Muscle layer of duodenum (tissue), 2 donors: ENCODE measurements at regions not wholly inside any gene's neighbourhood (a gene's known extent, or its start where the extent isn't known, plus 50 kb on each side); places are given as distances from the start of the nearest gene placed in this dataset.

Experiments used
- H3K27ac ChIP-seq: one replicate; pipeline ENCODE4 v1.7.0; 2013; ENCODE audit warnings: mild to moderate bottlenecking, low read length
- H3K27me3 ChIP-seq: one replicate; pipeline ENCODE4 v1.7.0; 2013; ENCODE audit warnings: low read depth, mild to moderate bottlenecking, control low read depth, low read length
- H3K36me3 ChIP-seq, 2 donors: one replicate each; pipeline ENCODE4 v1.7.0; 2013; ENCODE audit warnings: low read length in 2 of 2, control low read depth in 1 of 2, mild to moderate bottlenecking in 1 of 2; ENCODE audit not compliant: insufficient read depth in 2 of 2, control insufficient read depth in 1 of 2
- H3K4me1 ChIP-seq, 2 donors: one replicate each; pipeline ENCODE4 v1.7.0; 2013; ENCODE audit warnings: low read length in 2 of 2, mild to moderate bottlenecking in 2 of 2, control low read depth in 1 of 2, moderate library complexity in 1 of 2; ENCODE audit not compliant: insufficient read depth in 2 of 2, control insufficient read depth in 1 of 2
- H3K4me3 ChIP-seq, 2 donors: one replicate each; pipeline ENCODE4 v1.7.0; 2013; ENCODE audit warnings: low read length in 2 of 2, low read depth in 1 of 2, mild to moderate bottlenecking in 1 of 2
- H3K9me3 ChIP-seq, 2 donors: one replicate each; pipeline ENCODE4 v1.7.0; 2013; ENCODE audit warnings: low read length in 2 of 2, control low read depth in 1 of 2, mild to moderate bottlenecking in 1 of 2; ENCODE audit not compliant: control insufficient read depth in 1 of 2
- donor health status: healthy.

DNA sequence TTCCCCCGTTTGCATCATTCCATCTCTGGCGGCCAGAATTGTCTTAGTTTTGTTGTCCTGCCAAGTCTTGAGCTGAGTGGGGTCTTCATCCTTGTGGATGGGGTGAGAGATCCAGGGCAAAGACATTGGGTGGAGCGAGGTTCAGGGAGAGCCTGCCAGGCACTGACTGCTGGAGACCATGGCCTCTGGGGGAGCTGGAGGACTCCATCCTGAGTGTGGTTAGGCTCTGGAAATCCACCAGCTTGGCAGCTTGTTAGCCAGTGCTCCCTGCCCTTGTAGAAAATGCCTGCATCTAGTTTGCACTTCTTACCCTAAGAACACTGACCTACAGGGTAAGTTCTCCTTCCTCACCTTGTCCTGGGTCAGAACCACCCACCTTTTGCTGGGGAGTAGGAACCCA lies 97.2 kb upstream of the ZNF536 start:
- H3K27me3 ChIP-seq: no peaks in the 10 kb centered on the region
- no peak overlapping the region for H3K27ac ChIP-seq
- H3K36me3 ChIP-seq: no peaks in the 10 kb centered on the region
- no peaks in the 10 kb centered on the region for H3K4me1 ChIP-seq
- peaks cover 0 to 14% of the 10 kb centered on the region in 2 donors for H3K9me3 ChIP-seq
- no peak overlapping the region for H3K4me3 ChIP-seq

DNA sequence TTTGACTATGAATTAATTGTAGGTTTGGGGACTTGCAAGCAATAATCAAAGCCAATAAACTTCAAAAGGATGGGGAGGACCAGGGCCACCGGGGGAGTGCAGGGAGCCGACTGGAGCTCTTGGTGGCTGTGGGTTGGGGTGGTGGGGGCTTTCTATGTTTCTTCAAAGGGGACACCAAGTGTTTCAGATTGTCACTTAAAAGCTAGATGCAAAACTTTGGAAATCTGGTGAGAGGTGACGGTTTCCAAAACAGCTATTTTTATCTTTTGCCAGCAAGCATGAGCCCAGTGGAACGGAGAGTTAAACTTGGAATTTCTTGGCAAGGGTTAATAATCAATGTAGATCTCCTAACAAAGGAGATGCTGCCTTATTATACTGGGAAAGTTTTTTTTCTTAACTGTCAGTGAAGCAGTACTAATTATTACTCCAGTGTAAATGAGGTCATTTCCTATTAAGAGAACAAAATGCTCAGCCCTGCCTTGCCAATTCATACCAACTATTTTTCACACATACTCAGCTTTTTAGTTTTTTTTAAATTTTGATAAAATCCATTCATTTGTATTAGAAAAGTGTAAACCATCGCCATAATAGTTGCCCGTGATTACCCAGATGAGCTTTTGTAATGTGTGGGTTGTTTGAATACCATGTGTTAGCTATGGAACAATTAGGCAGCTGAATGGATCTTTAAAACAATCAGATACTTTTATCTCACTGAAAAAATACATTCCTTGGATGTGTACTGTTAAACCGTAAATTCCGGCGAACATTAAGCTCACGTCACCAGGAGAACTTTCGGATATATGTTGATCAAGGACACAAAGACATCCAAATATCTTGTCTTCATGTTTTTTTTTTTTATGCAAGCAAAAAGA lies 95.9 kb upstream of the ZNF536 start:
- H3K27me3 ChIP-seq: no peaks in the 10 kb centered on the region
- H3K27ac ChIP-seq: no peak overlapping the region
- peaks cover 0 to 14% of the 10 kb centered on the region in 2 donors for H3K9me3 ChIP-seq
- no peak overlapping the region for H3K4me3 ChIP-seq
- H3K36me3 ChIP-seq: no peaks in the 10 kb centered on the region
- H3K4me1 ChIP-seq: no peaks in the 10 kb centered on the region

DNA sequence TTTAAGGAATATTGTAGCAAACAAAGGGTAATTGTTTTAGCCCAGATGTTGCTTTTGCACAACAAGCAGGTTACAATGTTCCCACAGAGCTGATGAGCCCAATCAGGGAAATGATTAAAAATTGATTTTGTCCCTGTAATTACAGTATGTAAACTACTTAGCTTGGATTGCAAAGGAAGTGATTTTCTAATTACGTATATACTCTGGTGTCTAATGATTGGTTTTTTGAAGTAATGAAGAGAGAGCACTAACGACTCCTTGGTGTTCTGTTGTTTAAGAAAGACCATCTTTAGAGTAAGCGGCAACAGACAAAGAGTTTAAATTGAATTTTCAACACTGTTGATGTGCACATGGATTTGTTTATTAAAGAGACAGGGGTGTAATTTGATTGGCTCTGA lies 95.3 kb upstream of the ZNF536 start:
- no peak overlapping the region for H3K27ac ChIP-seq
- no peaks in the 10 kb centered on the region for H3K4me1 ChIP-seq
- peaks cover 0 to 11% of the 10 kb centered on the region in 2 donors for H3K9me3 ChIP-seq
- H3K27me3 ChIP-seq: no peaks in the 10 kb centered on the region
- no peak overlapping the region for H3K4me3 ChIP-seq
- no peaks in the 10 kb centered on the region for H3K36me3 ChIP-seq

DNA sequence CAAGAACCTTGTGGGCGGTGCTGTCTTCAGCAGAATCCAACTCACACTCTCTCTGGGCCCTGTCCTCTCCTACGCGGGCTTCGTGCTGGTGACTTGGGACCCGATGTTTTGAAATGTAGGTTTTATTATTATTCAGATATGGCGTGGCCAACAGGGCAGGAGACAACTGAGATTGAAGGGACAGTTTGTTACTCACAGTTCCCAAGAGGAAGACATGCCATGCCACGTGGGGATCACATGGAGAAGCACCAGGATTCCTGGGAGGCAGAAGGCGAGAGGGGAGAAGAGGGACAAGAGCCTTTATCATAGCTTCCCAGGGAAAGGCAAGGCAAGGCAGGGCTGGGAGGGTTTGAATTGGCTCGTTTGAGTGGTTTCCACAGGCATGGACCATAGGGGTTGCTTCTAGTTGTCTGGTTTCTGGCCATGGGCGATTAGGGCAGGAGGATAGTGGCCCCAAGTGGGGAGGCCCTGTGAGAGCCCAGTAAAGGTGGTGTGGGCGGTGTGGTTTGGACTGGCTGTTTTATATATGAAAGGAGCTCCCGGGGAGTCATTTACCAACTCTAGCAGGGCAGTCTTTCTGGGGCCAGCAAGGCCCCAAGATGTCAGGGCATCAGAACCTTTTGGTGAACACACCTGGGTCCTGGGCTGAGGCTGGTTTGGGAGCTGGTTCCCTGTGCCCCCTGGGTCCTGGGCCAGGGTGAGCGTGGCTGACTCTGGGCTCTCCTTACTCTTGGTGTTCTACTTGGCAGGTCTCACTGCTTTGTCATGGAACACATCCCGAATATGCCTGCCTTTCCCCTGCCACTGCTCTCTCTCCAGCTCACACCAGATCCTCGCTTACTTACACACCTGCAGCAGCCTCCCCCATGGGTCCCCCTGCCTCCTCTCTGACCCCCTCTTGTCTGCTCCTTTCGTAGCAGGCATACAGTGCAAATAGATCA lies 94.0 kb upstream of the ZNF536 start:
- no peak overlapping the region for H3K27ac ChIP-seq
- no peaks in the 10 kb centered on the region for H3K27me3 ChIP-seq
- H3K4me3 ChIP-seq: no peak overlapping the region
- no peaks in the 10 kb centered on the region for H3K4me1 ChIP-seq
- no peaks in the 10 kb centered on the region for H3K36me3 ChIP-seq
- H3K9me3 ChIP-seq: peaks cover 0 to 3% of the 10 kb centered on the region in 2 donors

DNA sequence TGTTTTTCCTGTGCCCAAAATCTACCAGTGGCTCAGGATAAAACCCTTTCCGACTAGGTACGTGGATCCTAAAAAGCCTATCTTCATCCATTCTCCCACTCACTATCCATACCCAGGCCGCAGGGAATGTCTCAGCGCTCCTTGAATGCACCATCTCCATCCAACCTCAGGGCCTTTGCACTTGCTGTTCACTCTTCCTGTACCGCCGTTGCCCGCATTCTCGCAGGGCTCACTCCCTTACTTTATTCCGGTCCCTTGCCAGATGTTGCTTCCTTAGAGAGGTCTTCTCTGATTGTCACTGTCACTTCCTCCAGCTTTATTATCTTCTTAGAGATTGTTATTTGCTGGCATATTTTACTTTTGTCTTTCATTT lies 93.3 kb upstream of the ZNF536 start:
- Histone ChIP-seq H3K9me3 (no peaks in the 10 kb centered on the region), H3K27ac (no peak overlapping the region), H3K4me1 (no peaks in the 10 kb centered on the region), H3K36me3 (no peaks in the 10 kb centered on the region), H3K27me3 (no peaks in the 10 kb centered on the region), H3K4me3 (no peak overlapping the region)

DNA sequence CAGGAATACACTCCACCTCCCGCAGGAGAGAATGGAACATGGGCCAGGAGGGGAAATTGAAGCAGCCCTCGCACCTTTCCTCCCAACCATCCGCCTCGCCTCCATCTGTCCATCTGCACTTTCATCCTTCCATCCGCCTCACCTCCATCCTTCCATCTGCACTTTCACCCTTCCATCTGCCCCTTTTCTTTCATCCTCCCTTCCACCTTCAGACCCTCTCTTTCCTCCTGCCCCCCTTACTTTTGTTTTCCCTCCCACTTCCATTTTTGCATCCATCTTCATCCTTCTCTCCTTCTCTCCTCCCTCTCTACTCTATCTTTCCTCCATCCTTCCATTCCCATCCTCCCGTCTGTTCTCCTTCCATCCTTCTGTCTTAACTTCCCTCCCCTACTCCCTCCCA lies 92.2 kb upstream of the ZNF536 start:
- Histone ChIP-seq H3K4me1 (no peaks in the 10 kb centered on the region), H3K27me3 (no peaks in the 10 kb centered on the region), H3K36me3 (no peaks in the 10 kb centered on the region), H3K9me3 (no peaks in the 10 kb centered on the region), H3K4me3 (no peak overlapping the region), H3K27ac (no peak overlapping the region)

DNA sequence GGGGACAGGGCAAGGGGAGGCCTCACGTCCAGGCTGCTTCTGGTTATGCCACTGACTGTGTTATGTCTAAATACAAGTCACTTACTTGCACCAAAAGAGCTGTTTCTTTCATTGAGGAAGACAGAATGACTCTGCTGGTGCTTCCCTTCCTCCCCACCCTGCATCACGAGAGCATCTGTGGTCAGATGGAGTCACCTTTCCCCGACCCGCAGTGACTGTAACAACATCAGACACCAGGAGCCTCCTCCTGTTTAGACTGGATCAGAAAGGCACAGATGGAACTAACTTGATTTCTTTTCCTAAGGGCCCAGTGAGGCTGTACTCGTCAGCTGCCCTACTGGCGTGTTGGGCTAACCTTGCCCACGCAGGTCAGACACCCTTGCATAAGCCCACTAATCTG lies 90.3 kb upstream of the ZNF536 start:
- no peaks in the 10 kb centered on the region for H3K9me3 ChIP-seq
- H3K27me3 ChIP-seq: no peaks in the 10 kb centered on the region
- no peak overlapping the region for H3K4me3 ChIP-seq
- H3K36me3 ChIP-seq: no peaks in the 10 kb centered on the region
- H3K27ac ChIP-seq: no peak overlapping the region
- no peaks in the 10 kb centered on the region for H3K4me1 ChIP-seq

- H3K36me3 ChIP-seq: no peaks in the 10 kb centered on the region
- no peaks in the 10 kb centered on the region for H3K9me3 ChIP-seq
- H3K4me1 ChIP-seq: no peaks in the 10 kb centered on the region
- no peaks in the 10 kb centered on the region for H3K27me3 ChIP-seq
- H3K4me3 ChIP-seq: no peak overlapping the region
- no peak overlapping the region for H3K27ac ChIP-seq
These were observed 88.6 kb upstream of the ZNF536 start for GRCh38 chr19:30283556-30283955.

DNA sequence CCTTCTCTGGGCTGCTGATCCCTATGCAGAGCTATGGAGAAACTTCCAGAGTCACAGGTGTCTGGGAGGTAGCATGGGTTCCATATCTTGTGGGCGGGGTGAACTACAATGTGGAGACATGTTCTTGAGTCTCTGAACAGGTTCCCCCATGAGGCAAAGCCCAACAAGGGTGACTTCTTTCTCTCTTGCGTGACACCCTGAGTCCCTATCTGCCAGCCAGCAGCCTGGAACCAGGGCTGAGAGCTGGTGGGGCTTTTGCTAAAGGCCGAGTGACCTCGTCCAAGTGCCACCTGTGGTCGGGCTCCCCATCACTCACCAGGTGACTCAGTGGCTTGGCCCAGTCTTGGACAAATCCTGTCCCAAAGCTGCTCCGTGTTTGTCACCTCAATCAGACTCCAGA lies 88.0 kb upstream of the ZNF536 start:
- Histone ChIP-seq H3K4me3 (no peak overlapping the region), H3K4me1 (no peaks in the 10 kb centered on the region), H3K27me3 (no peaks in the 10 kb centered on the region), H3K36me3 (no peaks in the 10 kb centered on the region), H3K9me3 (no peaks in the 10 kb centered on the region), H3K27ac (no peak overlapping the region)

DNA sequence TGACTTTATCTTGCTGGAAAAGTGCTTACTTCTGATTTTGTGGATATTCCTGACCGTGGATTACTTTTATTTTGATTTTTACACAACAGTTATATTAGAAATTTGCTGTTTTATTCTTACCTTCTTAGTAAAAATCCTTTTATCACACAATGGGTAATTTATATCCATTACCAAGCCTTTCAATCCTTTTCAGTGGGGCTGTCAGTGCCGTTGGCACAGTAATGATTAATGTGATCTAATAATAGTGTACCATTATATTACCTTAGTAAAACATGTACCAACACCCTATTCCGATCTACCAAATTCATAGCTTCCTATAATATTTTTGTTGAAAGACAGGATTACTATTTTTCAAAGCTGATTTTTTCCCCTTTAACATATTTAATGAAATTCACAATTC lies 87.3 kb upstream of the ZNF536 start:
- Histone ChIP-seq H3K27me3 (no peaks in the 10 kb centered on the region), H3K9me3 (no peaks in the 10 kb centered on the region)

GRCh38 chr19:30286378-30286777 lies 85.8 kb upstream of the ZNF536 start:
- H3K4me1 ChIP-seq: no peaks in the 10 kb centered on the region
- no peaks in the 10 kb centered on the region for H3K36me3 ChIP-seq
- no peak overlapping the region for H3K4me3 ChIP-seq
- no peaks in the 10 kb centered on the region for H3K27me3 ChIP-seq
- no peaks in the 10 kb centered on the region for H3K9me3 ChIP-seq
- no peak overlapping the region for H3K27ac ChIP-seq

More for the DNA sequence above, 87.3 kb upstream of the ZNF536 start:
- Histone ChIP-seq H3K36me3 (no peaks in the 10 kb centered on the region), H3K4me1 (no peaks in the 10 kb centered on the region), H3K4me3 (no peak overlapping the region), H3K27ac (no peak overlapping the region)
